Heart left ventricle (tissue), 16 donors: ENCODE measurements at regions not wholly inside any gene's neighbourhood (a gene's known extent, or its start where the extent isn't known, plus 50 kb on each side); places are given as distances from the start of the nearest gene placed in this dataset.

ENCODE experiments used
- ATAC-seq, 4 donors: fragments of 200-7000 bp; cut with Tn5 transposase; one replicate each; pipeline ENCODE4 v1.9.1; 2020 to 2022; ENCODE audit warnings: moderate library complexity in 4 of 4, mild to moderate bottlenecking in 3 of 4, moderate number of reproducible peaks in 1 of 4
- DNase-seq, 5 donors: peaks; one replicate each; pipeline ENCODE4 v3.0.0-alpha.2; 2020
- H3K27ac ChIP-seq, 12 donors: fragments of 200-600 bp; sonication (generic) in 4 of 12; one replicate each; pipeline versions ENCODE4 v1.5.0 to v1.8.0; 2016 to 2022; ENCODE audit warnings: mild to moderate bottlenecking in 2 of 12
- H3K27me3 ChIP-seq, 9 donors: fragments of 200-600 bp; sonication (generic) in 2 of 9; one replicate each; pipeline versions ENCODE4 v1.5.1 to v1.8.0; 2016 to 2022; ENCODE audit warnings: mild to moderate bottlenecking in 3 of 9
- H3K36me3 ChIP-seq, 9 donors: fragments of 200-600 bp; sonication (generic) in 2 of 9; one replicate each; pipeline versions ENCODE4 v1.5.0 to v1.8.0; 2018 to 2022; ENCODE audit warnings: mild to moderate bottlenecking in 2 of 9
- H3K4me1 ChIP-seq, 12 donors: fragments of 200-600 bp; sonication (generic) in 4 of 12; one replicate each; pipeline versions ENCODE4 v1.5.0 to v1.8.0; 2016 to 2022; ENCODE audit warnings: mild to moderate bottlenecking in 3 of 12
- H3K4me3 ChIP-seq, 12 donors: fragments of 200-600 bp; sonication (generic) in 4 of 12; one replicate each; pipeline versions ENCODE4 v1.5.0 to v1.8.0; 2017 to 2022; ENCODE audit warnings: mild to moderate bottlenecking in 9 of 12, moderate library complexity in 4 of 12
- H3K9me3 ChIP-seq, 12 donors: fragments of 200-600 bp; sonication (generic) in 4 of 12; one replicate each; pipeline versions ENCODE4 v1.5.0 to v1.8.0; 2016 to 2022; ENCODE audit warnings: mild to moderate bottlenecking in 1 of 12
- POLR2A ChIP-seq, 2 donors: fragments of 450-650 bp; IDR thresholded peaks; one replicate each; pipeline ENCODE4 v1.6.1; 2017; ENCODE audit warnings: antibody characterized with exemption in 2 of 2, mild to moderate bottlenecking in 2 of 2, moderate library complexity in 2 of 2
- WGBS, 4 donors: extraction: QIAGEN DNeasy Blood & Tissue Kit in 2 of 4; methylation state at CpG; one replicate each; pipeline versions ENCODE4 v1.1.5 to v1.1.7; 2013 to 2018; 5-methylcytosine and 5-hydroxymethylcytosine counted together
- intact Hi-C, 10 donors: fragments of 100-400 bp; cut with DNase I; formaldehyde crosslinking; loops; one replicate each; pipeline versions ENCODE4 v1.11.1 to v1.14.2; 2022
- TF ChIP-seq, protein P1 (sequence below), 12 donors: fragments of 200-600 bp; sonication (generic) in 4 of 12; IDR thresholded peaks; one replicate each; pipeline versions ENCODE4 v1.5.0 to v1.8.0; 2018 to 2022; ENCODE audit warnings: antibody characterized with exemption in 12 of 12, mild to moderate bottlenecking in 5 of 12
- donor health status: ischemic (EF 13 %, LVEDD 7.1; RV severe dilation, severe dysfunction).
- donor health status: healthy with polysubstance abuse.
- donor health status: DM: no; HTN: yes; CAD: no.
- donor health status: DM: no; HTN: no; CAD: no.
- donor health status: ischemic (EF 25% LVEDD 6.9; RV normal size, moderate dysfunction).
- donor health status: ischemic (EF 25% LVEDD 5.7; RV mildly dilated, moderate dysfunction).
- donor health status: healthy.
- donor health status: DM: yes; HTN: yes; CAD: no.
- donor health status: ischemic (EF 35%, LVEDD 5.7; RV mildly dilated, moderate dysfunction).
- donor health status: nonischemic (EF 11% LVEDD 7.7; RV severe dilation, severe dysfunction).
- donor health status: DM: yes; HTN: yes; CAD: no.
- donor health status: PGD.
- donor health status: ischemic (EF 29% LVEDD 5.4; RV normal size, mild dysfunction).
- donor health status: nonischemic (EF 23%, LVEDD 6.1; RV moderate dilation, normal function).

DNA sequence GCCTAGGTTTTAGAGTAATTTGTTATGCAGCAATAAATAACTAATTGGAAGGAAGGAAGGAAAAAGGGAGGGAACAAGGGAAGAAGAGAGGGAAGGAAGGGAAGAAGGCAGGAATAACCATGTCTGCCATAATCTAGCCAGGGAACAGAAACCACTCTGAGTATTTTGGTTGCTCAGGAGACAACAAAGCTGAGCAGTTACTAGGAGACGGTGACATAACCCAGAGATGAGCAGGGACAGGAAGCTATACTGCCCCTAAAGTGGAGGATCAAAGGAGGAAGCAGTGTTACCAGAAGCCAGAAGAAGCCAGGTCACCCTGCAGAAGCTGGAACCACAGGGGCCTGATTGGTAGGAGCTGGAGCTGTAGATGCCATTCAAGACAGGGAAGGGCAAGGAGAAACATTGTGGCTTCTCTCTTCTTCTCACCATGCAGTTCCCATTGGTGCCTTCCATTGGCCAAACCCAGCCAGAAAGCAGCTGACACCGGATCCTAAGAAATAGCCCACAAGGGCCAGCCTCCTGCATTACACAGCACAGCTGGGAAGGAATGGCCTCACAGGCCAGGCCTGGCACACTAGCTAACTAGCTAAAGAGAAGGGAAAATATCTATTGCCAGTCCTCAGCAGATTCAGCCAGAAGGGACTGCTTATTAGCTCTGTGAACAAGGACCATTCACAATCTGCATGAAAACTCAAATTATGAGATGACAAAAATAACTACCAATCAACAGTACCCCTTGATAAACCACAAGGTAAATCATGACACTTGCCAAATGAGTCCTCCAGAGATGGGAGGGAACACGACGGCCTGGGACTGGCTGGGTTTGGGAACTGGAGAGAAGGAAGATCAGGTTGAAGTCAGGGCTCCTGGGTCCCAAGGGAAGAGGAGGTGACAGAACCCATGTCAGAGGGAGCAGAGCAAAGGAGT is 184.5 kb upstream of the NFE2L3 start:
- ATAC-seq (no peak), DNase-seq (no peak)
- H3K36me3 ChIP-seq, result no peaks in the 10 kb centered on the region
- H3K27ac ChIP-seq, result no peak overlapping the region
- H3K4me1 ChIP-seq, result peaks cover 0 to 11% (median 2%) of the 10 kb centered on the region in 12 donors
- no peak overlapping the region for H3K4me3 ChIP-seq
- peaks cover 0 to 39% (median 4%) of the 10 kb centered on the region in 9 donors for H3K27me3 ChIP-seq
- intact Hi-C loops, result no loop called here
- no peaks in the 10 kb centered on the region for H3K9me3 ChIP-seq
- 63 to 86% (median 75%) methylated on average over 4 of the region's 4 CpGs for WGBS, 4 donors
- no peak for TF ChIP-seq POLR2A (IDR thresholded peaks at IDR 0.05)
- TF ChIP-seq, protein P1, sequence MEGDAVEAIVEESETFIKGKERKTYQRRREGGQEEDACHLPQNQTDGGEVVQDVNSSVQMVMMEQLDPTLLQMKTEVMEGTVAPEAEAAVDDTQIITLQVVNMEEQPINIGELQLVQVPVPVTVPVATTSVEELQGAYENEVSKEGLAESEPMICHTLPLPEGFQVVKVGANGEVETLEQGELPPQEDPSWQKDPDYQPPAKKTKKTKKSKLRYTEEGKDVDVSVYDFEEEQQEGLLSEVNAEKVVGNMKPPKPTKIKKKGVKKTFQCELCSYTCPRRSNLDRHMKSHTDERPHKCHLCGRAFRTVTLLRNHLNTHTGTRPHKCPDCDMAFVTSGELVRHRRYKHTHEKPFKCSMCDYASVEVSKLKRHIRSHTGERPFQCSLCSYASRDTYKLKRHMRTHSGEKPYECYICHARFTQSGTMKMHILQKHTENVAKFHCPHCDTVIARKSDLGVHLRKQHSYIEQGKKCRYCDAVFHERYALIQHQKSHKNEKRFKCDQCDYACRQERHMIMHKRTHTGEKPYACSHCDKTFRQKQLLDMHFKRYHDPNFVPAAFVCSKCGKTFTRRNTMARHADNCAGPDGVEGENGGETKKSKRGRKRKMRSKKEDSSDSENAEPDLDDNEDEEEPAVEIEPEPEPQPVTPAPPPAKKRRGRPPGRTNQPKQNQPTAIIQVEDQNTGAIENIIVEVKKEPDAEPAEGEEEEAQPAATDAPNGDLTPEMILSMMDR (IDR thresholded peaks at IDR 0.05), result no peak

DNA sequence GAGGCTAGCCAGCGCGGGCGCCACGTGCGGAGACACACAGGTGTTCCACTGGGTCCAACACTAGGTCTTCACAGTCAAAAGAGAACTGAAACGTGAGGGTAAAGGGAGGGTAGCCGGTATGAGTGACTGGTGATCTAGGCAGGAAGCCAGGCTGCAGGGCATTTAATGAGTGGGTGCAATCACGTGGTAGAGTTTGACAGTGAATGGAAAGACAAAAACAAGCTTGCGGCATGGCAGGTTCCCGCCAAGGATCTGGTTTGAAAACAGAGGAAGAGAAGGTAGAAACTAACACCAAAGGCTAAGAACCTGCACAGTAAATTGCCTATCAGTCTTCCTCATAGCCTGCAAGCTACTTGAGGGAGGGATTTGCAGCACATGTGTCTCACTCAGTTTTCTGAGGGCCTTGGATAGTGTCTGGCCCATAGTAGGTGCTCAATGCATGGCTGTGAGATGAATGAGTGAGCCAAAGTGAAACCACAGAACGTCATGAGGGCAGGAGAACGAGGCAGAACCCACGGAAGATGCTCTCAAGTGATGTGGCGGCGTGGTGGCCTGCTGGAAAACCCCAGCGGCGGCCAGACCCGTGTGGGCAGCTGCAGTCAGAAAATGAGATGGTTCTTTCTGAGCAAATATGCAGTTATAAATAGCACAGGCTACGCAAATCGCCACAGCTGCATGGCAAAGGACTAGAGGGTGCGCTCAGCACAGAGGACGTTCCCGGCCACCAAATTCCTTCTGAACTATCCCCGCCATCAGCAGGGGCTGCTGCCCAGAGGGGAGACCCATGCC is 183.6 kb upstream of the NFE2L3 start:
- TF ChIP-seq POLR2A (IDR thresholded peaks at IDR 0.05), result no peak
- TF ChIP-seq, protein P1 (IDR thresholded peaks at IDR 0.05), result no peak
- Histone ChIP-seq H3K4me1 (peaks cover 0 to 11% (median 2%) of the 10 kb centered on the region in 12 donors), H3K27me3 (peaks cover 0 to 36% (median 4%) of the 10 kb centered on the region in 9 donors), H3K9me3 (no peaks in the 10 kb centered on the region), H3K36me3 (no peaks in the 10 kb centered on the region), H3K27ac (no peak overlapping the region), H3K4me3 (peak overlapping the region in 1 of 12 donors; percentile 5)
- WGBS, 4 donors, result 70 to 82% (median 76%) methylated on average over 24 of the region's 24 CpGs
- ATAC-seq (peak in 2 of 4 donors; percentile 20 to 31), DNase-seq (no peak)
- intact Hi-C loops, result no loop called here

DNA sequence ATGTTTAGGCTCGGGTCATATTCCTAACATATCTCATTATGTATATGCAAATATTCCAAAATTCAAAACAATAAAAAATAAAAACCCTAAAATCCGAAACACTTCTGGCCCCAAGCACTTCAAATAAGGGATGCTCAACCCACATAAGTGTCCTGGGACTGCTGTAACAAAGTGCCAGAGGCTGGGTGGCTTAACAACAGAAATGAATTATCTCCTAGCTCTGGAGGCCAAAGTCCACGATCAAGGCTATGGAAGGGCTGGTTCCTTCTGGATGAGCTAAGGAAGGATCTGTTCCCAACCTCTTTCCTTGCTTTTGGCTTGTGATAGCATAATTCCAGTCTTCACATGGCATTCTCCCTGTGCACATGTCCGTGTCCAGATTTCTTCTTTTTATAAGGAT is 181.6 kb upstream of the NFE2L3 start:
- no peak for ATAC-seq
- no peak for DNase-seq
- intact Hi-C loops, result no loop called here
- Histone ChIP-seq H3K27ac (no peak overlapping the region), H3K36me3 (no peaks in the 10 kb centered on the region), H3K4me1 (no peaks in the 10 kb centered on the region), H3K9me3 (no peaks in the 10 kb centered on the region), H3K27me3 (peaks cover 0 to 23% (median 4%) of the 10 kb centered on the region in 9 donors), H3K4me3 (no peak overlapping the region)
- 83 to 89% (median 85%) methylated on average over 4 of the region's 4 CpGs for WGBS, 4 donors
- TF ChIP-seq POLR2A (IDR thresholded peaks at IDR 0.05), result no peak
- TF ChIP-seq, protein P1 (IDR thresholded peaks at IDR 0.05), result no peak

DNA sequence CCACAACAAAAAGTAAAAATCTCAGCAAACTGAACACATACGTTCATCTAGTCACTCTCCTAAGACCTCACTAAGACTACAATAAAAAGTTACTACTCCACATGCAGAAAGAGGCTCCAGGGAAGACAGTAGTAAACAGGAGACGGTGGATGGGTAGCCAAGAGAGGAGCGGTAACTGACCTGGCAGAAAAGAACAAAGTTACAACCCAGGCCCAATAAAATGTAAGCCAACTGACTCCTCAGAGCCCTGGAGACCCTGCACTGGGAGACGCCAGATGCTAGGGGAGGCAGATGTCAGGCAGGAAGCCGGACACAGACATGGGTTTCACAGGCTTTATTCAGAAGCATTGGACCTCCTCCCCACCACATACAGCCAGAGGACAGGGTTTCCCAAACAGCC is 181.1 kb upstream of the NFE2L3 start:
- no peaks in the 10 kb centered on the region for H3K9me3 ChIP-seq
- TF ChIP-seq, protein P1 (IDR thresholded peaks at IDR 0.05), result no peak
- TF ChIP-seq POLR2A (IDR thresholded peaks at IDR 0.05), result no peak
- H3K36me3 ChIP-seq, result no peaks in the 10 kb centered on the region
- ATAC-seq (no peak), DNase-seq (no peak)
- no peaks in the 10 kb centered on the region for H3K4me1 ChIP-seq
- intact Hi-C loops, result no loop called here
- H3K4me3 ChIP-seq, result no peak overlapping the region
- 58 to 74% (median 67%) methylated on average over 5 of the region's 5 CpGs for WGBS, 4 donors
- peaks cover 0 to 19% (median 0%) of the 10 kb centered on the region in 9 donors for H3K27me3 ChIP-seq
- H3K27ac ChIP-seq, result no peak overlapping the region
